T-helper 9 cell (primary cell): ENCODE measurements at regions not wholly inside any gene's neighbourhood (a gene's known extent, or its start where the extent isn't known, plus 50 kb on each side); places are given as distances from the start of the nearest gene placed in this dataset.
"Not testable (repeated sequence)": the region's sequence is repeated elsewhere in the genome, so short reads cannot be mapped to it uniquely, and the experiment has no call there.

Experiments used
- DNase-seq: peaks from one replicate; pipeline ENCODE4 v3.0.0-alpha.2; 2020

DNA sequence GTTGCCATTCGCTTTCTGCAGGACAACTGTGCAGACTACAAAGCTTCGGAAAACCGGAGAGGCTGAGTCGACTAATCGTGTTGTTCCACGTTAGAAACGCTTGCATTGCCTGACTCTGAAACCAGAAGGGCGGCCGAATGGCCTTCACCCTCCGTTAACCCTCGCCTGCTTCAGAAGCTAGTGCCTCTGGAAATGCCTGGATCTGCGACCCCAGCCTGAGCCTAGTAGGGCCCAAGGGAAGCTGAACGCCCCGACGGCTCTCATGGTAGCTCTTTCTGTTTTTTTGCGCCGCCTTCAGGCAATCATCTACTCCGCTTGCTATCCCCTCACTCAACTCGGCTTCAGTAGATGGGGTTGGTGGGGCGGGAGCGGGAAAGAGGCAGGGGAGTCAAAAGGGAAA is 117.3 kb downstream of the PPIAL4A start:
- not testable (repeated sequence) for DNase-seq

DNA sequence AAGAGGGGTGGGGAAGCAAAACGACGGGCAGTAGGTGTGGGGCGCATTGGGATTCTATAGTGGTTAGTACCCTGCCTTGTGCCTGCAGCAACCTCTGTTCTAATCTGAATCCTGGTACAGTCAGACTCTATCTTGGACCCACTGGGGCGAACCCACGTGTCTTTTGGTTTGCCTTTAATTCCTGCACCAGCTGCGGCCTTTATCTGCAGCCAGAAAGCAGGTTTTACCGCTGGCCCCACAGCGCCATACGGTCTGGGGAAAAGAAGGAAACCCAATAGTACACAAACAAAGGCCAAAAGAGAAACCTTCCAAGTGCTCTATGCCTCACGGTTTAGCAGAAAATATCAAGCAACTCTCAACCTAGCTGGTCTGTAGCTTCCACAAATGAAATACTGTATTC is 118.2 kb downstream of the PPIAL4A start:
- not testable (repeated sequence) for DNase-seq

- DNase-seq = not testable (repeated sequence)
Measured at GRCh38 chr1:121008512-121009215, 119.1 kb downstream of the PPIAL4A start.

GRCh38 chr1:121009216-121010057 is 119.9 kb downstream of the PPIAL4A start:
- peak; percentile 15 for DNase-seq

- not testable (repeated sequence) for DNase-seq
Measured at GRCh38 chr1:121010141-121010540, 120.6 kb downstream of the PPIAL4A start.

GRCh38 chr1:121013181-121013580 is 123.6 kb downstream of the PPIAL4A start:
- not testable (repeated sequence) for DNase-seq

DNA sequence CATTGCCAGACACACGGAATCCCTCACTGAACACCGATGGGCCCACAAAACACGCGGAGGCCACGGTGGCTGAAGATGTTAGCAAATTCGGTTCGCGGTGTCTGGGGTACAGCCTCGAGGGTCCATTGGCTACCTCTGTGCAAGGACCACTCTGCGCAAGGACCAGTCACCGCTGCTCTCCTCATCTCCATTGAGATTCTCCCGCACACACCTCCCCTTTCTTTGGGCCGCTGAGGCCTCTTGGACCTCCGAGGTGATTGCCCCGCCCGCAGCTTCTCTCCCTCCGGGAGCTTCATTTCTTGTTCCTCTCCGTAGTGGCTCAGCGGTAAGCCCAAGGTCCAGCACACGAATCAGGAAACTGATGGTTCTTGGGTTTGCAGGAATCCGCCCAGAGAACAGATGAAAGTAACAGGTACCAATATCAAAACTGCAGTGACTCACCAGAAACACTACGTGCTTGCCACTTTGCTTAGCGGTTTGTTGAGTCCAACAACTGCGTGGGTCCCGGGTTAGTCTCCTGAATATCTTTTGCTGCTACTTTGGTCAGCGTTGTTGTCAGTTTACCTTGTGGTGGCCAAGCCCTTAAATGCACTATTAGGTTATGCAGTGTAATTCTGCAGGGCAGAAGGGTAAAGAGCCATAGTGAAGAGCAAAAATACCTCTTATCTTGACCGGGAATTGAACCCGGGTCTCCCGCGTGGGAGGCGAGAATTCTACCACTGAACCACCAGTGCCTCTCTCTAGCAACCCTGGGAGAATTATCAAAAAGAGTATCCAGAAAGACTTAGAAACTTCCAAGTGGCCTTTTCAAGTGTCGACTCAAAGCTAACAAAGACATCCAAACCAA is 126.8 kb downstream of the PPIAL4A start:
- peak; percentile 8 for DNase-seq

DNA sequence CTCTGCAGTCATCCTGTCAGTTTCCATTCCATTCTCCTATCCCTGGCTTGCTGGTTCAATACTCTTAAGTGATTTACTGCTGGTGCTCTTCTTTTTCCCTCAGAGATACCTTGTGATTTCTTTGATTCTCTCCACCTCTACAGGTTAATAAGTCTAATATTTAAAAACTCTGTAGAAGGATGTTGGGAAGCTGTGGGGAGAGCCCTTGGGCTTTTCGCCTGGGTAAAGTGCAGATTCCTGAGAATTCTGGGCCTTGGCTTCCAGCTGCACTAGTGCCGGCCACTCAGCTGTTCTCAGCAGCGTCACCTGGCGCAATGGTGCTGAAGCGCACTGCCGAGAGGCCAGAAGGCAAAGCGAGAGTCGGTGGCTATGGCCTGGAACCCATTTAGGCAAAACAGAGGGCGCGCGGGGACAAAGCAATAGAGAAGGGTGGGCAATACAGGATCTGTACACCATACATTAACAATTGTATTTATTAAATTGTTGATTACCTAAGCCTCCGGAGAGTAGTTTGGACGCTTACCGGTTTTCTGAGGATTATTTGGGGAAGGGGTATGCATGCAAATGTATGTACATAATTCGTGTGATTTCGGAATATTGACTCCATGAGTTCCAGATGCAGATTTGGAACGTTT is 130.3 kb downstream of the PPIAL4A start:
- DNase-seq = not testable (repeated sequence)

DNA sequence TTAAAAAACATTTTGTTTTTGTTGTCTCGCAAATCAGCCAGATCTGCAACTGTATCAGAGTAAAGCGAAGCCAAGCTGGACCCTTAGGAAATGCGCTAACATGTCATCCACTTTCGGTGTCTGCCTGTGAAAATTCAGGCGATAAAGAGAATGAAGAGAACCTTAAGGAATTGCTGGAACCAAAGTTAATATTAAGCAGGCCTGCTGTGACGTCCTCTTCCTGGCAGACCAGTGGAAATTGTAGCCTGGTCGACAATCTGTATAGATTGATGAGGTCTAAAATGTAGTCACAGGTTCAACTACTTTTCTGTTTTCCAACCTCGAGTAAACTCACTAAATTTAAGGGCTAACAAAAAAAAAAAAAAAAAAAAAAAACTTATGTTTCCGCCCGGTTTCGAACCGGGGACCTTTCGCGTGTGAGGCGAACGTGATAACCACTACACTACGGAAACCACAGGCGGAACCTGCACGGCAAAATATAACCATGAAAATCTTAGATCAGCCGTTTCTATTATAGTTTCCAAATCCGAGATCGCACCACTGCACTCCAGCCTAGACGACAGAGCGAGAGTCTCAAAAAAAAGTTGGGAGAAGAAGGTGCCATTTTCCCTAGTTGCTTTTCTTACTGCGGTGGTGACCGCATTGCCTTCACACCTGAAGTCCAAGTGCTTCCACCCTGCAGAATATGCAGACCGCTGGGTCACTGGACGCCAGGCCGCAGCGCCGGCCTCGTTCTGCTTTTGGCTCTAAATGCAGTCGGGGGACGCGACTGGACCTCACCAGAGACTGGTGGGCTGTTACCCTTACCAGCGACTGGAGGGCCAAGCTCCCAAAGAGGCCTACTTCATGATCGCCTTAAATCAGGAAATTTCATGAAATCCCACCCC is 131.0 kb downstream of the PPIAL4A start:
- peak; percentile 22 for DNase-seq

DNA sequence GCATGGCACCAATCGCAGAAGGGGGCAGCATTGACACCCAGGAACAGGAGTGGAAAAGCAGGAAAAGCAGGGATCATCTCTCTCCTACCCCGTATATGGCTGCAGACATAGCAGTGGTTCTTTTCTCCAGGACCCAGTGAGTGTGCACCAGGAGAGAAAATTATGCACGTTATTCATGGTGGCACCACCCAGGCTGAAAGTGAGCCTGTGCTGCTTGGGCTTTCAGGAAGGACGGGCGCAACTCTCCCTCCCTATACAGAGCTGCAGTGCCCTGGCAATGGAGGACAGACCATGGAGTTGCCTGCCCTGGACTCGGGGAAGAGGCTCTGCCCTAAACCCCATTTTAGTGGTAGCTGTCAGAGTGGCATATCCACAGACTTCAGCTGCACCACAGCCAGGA is 132.1 kb downstream of the PPIAL4A start:
- not testable (repeated sequence) for DNase-seq

- DNase-seq = not testable (repeated sequence)
Measured at GRCh38 chr1:121032878-121033494, 143.4 kb downstream of the PPIAL4A start.

DNA sequence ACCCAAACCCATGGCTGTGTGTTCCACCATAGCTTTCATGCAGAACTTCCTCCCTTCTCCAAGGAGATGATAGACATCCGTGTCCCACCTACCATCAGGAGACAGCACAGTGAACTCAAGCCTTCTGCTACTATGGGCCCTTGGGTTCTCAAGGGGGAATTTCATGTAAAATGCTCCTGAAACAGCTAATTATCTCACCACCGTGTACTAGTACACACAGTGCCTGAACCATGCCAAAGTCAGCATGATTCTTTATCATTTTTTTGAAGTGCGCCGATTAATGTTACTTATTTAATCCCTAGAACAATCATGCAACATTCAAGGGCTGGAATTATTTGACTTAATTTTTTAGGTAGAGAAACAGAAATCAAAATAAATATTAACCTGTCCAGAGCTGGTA is 147.2 kb downstream of the PPIAL4A start:
- DNase-seq = not testable (repeated sequence)

- DNase-seq = not testable (repeated sequence)
Measured at GRCh38 chr1:121040974-121041373, 143.2 kb downstream of the FAM72B start.

DNA sequence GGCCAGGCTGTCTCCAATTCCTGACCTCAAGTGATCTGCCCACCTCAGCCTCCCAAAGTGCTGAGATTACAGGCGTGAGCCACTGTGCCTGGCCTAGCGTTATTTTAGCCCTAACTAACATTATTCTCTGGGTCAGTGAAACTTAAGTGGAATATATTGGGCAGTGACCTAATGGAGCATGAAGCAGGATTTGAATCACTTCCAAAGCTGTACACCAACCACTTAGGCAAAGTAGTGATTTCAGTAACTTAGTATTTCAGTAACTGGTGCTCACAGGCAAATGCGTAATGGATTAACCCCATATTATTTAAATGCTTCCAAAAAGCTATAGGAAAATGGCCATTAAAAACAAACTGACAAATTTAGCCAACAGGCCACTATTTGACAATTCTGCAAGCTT is 142.6 kb downstream of the FAM72B start:
- not testable (repeated sequence) for DNase-seq

DNA sequence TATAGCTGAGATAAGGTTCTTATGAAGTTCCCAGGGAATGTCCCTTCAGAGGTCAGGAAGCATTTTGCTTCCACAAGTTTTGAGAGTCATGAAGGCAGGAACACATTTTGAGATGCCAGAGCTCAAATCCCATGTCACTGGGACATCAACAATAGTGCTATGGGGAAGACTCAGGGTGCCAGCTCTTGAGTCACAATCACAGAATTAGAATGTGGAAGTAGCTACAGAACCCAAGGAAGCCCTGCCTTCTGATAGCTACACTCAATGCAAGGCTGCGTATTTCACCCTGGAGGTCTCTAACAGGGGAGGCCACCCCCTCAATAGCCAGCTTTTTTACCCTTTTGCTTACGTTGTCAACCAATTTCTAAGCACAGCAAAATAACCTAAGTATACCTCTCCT is 141.3 kb downstream of the FAM72B start:
- not testable (repeated sequence) for DNase-seq

DNA sequence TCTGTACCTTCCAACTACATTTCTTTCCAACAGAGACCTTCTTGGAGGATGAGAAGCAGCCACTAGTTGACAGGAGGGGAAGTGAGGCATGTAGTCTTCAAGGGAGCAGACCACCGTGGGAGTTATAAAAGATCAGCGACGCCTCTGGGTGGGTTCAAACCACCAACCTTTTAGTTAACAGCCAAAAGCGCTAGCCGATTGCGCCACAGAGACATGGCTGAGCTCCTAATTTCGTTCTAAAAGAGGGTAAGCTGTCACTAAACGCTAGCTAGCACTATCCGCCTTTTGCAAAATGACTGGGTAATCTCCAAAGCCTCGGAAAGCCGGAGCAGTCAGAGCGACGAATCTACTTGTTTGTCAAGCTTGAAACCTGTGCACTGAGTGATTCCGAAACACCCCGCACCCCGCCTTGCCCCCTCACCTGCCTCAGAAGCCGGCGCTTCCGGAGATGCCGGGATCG is 135.8 kb downstream of the FAM72B start:
- not testable (repeated sequence) for DNase-seq

GRCh38 chr1:121048769-121049443 is 135.2 kb downstream of the FAM72B start:
- DNase-seq = not testable (repeated sequence)

- DNase-seq = not testable (repeated sequence)
Measured at GRCh38 chr1:121050097-121050496, 134.0 kb downstream of the FAM72B start.

DNA sequence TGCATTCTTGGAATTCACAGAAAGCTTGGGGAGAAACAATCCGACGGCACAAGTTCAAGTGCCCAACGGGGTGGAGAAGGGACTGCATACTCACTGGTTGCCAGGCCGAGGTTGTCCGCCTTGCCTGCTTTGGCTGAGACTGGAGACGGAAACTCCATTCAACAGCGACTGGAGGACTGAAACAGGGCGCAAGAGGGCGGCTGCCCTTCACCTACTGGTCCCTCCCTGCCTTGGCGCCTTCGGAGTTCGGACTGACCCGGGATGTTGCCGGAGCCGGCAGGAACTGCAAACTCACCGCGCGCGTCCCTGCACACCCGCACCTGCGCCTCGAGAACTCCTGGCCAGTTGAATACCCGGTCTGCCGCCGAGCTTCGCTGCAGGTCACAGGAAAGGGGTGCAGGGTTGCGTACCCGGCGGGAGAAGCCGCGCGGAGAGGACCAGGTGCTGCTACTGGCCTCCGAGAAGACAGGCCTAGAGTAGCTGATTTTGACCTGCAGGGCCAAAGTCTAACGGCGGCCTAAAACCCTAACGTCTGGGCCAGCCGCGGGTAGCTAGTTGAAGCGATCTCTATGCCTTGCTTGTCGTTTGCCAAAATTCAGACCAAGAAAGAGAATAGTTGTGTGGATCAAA is 132.9 kb downstream of the FAM72B start:
- not testable (repeated sequence) for DNase-seq
